K562 (cell line): ENCODE measurements at regions not wholly inside any gene's neighbourhood (a gene's known extent, or its start where the extent isn't known, plus 50 kb on each side); places are given as distances from the start of the nearest gene placed in this dataset.

ENCODE experiments used
- CHCHD3 ChIP-seq: fragments of 250-450 bp; sonication (Bioruptor Pico); IDR thresholded peaks from 2 replicates; pipeline ENCODE4 v2.1.2; 2022; ENCODE audit warnings: mild to moderate bottlenecking
- EZH2 ChIP-seq: IDR thresholded peaks from 2 replicates; pipeline ENCODE4 v1.6.1; 2012; ENCODE audit warnings: low read depth, mild to moderate bottlenecking, inconsistent platforms, low read length, borderline replicate concordance
- FOSL1 ChIP-seq: fragments of 200-800 bp; sonication (Bioruptor generic); conservative IDR thresholded peaks from 2 replicates; pipeline ENCODE4 v1.6.1; 2016; ENCODE audit warnings: missing genetic modification characterization, missing compliant biosample characterization
- GABPA ChIP-seq: fragments of 200-800 bp; sonication (Bioruptor generic); conservative IDR thresholded peaks from 2 replicates; pipeline ENCODE4 v1.6.1; 2016; ENCODE audit warnings: low read depth, missing genetic modification characterization, missing compliant biosample characterization
- MTA3 ChIP-seq: fragments of 450-650 bp; formaldehyde crosslinking; IDR thresholded peaks from 2 replicates; pipeline ENCODE4 v1.6.1; 2017; ENCODE audit warnings: mild to moderate bottlenecking, borderline replicate concordance
- PHTF2 ChIP-seq: fragments of 250-450 bp; sonication (Bioruptor Pico); IDR thresholded peaks from 2 replicates; pipeline ENCODE4 v1.5.0; 2021; ENCODE audit warnings: mild to moderate bottlenecking
- ZBTB43 ChIP-seq: sonication (generic); formaldehyde crosslinking; IDR thresholded peaks from 2 replicates; pipeline ENCODE4 v1.8.0; 2023; ENCODE audit warnings: mild to moderate bottlenecking, missing genetic modification reagents
- ZEB2 ChIP-seq: fragments of 450-650 bp; IDR thresholded peaks from 2 replicates; pipeline ENCODE4 v1.6.1; 2016
- ZFX ChIP-seq: sonication (generic); formaldehyde crosslinking; IDR thresholded peaks from 2 replicates; pipeline ENCODE4 v1.8.0; 2022; ENCODE audit warnings: mild to moderate bottlenecking, missing genetic modification reagents, moderate library complexity
- ZNF146 ChIP-seq: IDR thresholded peaks from one replicate; pipeline ENCODE4 v1.6.1; 2018; ENCODE audit warnings: missing compliant biosample characterization; ENCODE audit not compliant: unreplicated experiment
- ZNF512 ChIP-seq: IDR thresholded peaks from 2 replicates; pipeline ENCODE4 v1.6.1; 2016; ENCODE audit warnings: missing genetic modification characterization, missing compliant biosample characterization
- TF ChIP-seq, protein P1 (sequence below), 3 experiments: IDR thresholded peaks in 2 of 3; conservative IDR thresholded peaks in 1 of 3; 2 replicates each; pipeline ENCODE4 v1.5.1; 2011 to 2012; ENCODE audit warnings: low read length in 3 of 3, mild to moderate bottlenecking in 3 of 3, control low read depth in 2 of 3, improper control_type of control experiment in 1 of 3, inconsistent platforms in 1 of 3, low read depth in 1 of 3, mixed read lengths in 1 of 3, moderate library complexity in 1 of 3; ENCODE audit not compliant: insufficient read depth in 2 of 3

GRCh38 chr3:124557433-124558232 is 172.6 kb upstream of the UMPS start:
- TF ChIP-seq GABPA (tag) (no peak), ZFX (no peak), ZNF146 (CRISPR knock-in tag) (no peak), PHTF2 (CRISPR knock-in tag) (no peak), ZEB2 (no peak), ZBTB43 (no peak), MTA3 (no peak), CHCHD3 (CRISPR knock-in tag) (no peak), FOSL1 (tag) (no peak), EZH2 (no peak), ZNF512 (tag) (no peak)
- TF ChIP-seq, protein P1, sequence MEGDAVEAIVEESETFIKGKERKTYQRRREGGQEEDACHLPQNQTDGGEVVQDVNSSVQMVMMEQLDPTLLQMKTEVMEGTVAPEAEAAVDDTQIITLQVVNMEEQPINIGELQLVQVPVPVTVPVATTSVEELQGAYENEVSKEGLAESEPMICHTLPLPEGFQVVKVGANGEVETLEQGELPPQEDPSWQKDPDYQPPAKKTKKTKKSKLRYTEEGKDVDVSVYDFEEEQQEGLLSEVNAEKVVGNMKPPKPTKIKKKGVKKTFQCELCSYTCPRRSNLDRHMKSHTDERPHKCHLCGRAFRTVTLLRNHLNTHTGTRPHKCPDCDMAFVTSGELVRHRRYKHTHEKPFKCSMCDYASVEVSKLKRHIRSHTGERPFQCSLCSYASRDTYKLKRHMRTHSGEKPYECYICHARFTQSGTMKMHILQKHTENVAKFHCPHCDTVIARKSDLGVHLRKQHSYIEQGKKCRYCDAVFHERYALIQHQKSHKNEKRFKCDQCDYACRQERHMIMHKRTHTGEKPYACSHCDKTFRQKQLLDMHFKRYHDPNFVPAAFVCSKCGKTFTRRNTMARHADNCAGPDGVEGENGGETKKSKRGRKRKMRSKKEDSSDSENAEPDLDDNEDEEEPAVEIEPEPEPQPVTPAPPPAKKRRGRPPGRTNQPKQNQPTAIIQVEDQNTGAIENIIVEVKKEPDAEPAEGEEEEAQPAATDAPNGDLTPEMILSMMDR (IDR thresholded peaks at IDR 0.05 in 2 of 3, conservative IDR thresholded peaks at IDR 0.05 in 1 of 3; ENCODE audit: insufficient read depth in 2 of 3, low read depth in 1 of 3, low read length in 3 of 3), result no peak
